Sigmoid colon (tissue), 6 donors: ENCODE measurements at regions not wholly inside any gene's neighbourhood (a gene's known extent, or its start where the extent isn't known, plus 50 kb on each side); places are given as distances from the start of the nearest gene placed in this dataset.

Experiments used
- DNase-seq: peaks from one replicate; pipeline ENCODE4 v3.0.0-alpha.2; 2019
- H3K27ac ChIP-seq, 4 donors: fragments of 200-600 bp; sonication (generic); one replicate each; pipeline ENCODE4 v1.5.1; 2016 to 2019; ENCODE audit warnings: mild to moderate bottlenecking in 1 of 4
- H3K27me3 ChIP-seq, 3 donors: fragments of 200-600 bp; sonication (generic); one replicate each; pipeline ENCODE4 v1.5.1; 2019; ENCODE audit warnings: mild to moderate bottlenecking in 1 of 3
- H3K36me3 ChIP-seq, 4 donors: fragments of 200-600 bp; sonication (generic); one replicate each; pipeline ENCODE4 v1.5.1; 2016 to 2019
- H3K4me1 ChIP-seq, 4 donors: fragments of 200-600 bp; sonication (generic); one replicate each; pipeline ENCODE4 v1.5.1; 2017 to 2019
- H3K4me3 ChIP-seq, 4 donors: fragments of 200-600 bp; sonication (generic); one replicate each; pipeline ENCODE4 v1.5.1; 2017 to 2019; ENCODE audit warnings: mild to moderate bottlenecking in 2 of 4, moderate library complexity in 1 of 4
- H3K9me3 ChIP-seq, 4 donors: fragments of 200-600 bp in 3 of 4; sonication (generic) in 3 of 4; one replicate each; pipeline versions ENCODE4 v1.5.1 to v1.6.1; 2013 to 2019
- EP300 ChIP-seq, 4 donors: sonication (generic); formaldehyde crosslinking; IDR thresholded peaks; one replicate each; pipeline ENCODE4 v1.6.1; 2017; ENCODE audit warnings: antibody characterized with exemption in 4 of 4
- POLR2A ChIP-seq, 2 donors: fragments of 450-650 bp; IDR thresholded peaks; one replicate each; pipeline ENCODE4 v1.6.1; 2016; ENCODE audit warnings: antibody characterized with exemption in 2 of 2, mild to moderate bottlenecking in 2 of 2, moderate library complexity in 2 of 2
- POLR2AphosphoS5 ChIP-seq, 4 donors: sonication (generic); formaldehyde crosslinking; IDR thresholded peaks; one replicate each; pipeline ENCODE4 v1.6.1; 2017; ENCODE audit warnings: antibody characterized with exemption in 4 of 4
- WGBS, 2 donors: extraction: QIAGEN DNeasy Blood & Tissue Kit; methylation state at CpG; one replicate each; pipeline ENCODE4 v1.1.7; 2013; 5-methylcytosine and 5-hydroxymethylcytosine counted together
- intact Hi-C: fragments of 100-400 bp; cut with DNase I; formaldehyde crosslinking; loops from one replicate; pipeline ENCODE4 v1.15.1; 2023
- TF ChIP-seq, protein P1 (sequence below), 4 experiments: fragments of 450-650 bp in 3 of 4; fragments of 200-600 bp in 1 of 4; IDR thresholded peaks; one replicate each; pipeline ENCODE4 v1.5.1; 2016 to 2019; ENCODE audit warnings: antibody characterized with exemption in 4 of 4, mild to moderate bottlenecking in 3 of 4, moderate library complexity in 2 of 4
- donor health status: healthy with polysubstance abuse.
- donor health status: healthy.

GRCh38 chr6:9927275-9927674 lies 487.6 kb downstream of the TFAP2A start:
- WGBS, 2 donors, result 90 to 92% methylated on average over 1 of the region's 1 CpG
- TF ChIP-seq, protein P1, sequence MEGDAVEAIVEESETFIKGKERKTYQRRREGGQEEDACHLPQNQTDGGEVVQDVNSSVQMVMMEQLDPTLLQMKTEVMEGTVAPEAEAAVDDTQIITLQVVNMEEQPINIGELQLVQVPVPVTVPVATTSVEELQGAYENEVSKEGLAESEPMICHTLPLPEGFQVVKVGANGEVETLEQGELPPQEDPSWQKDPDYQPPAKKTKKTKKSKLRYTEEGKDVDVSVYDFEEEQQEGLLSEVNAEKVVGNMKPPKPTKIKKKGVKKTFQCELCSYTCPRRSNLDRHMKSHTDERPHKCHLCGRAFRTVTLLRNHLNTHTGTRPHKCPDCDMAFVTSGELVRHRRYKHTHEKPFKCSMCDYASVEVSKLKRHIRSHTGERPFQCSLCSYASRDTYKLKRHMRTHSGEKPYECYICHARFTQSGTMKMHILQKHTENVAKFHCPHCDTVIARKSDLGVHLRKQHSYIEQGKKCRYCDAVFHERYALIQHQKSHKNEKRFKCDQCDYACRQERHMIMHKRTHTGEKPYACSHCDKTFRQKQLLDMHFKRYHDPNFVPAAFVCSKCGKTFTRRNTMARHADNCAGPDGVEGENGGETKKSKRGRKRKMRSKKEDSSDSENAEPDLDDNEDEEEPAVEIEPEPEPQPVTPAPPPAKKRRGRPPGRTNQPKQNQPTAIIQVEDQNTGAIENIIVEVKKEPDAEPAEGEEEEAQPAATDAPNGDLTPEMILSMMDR (IDR thresholded peaks at IDR 0.05), result no peak
- TF ChIP-seq EP300 (IDR thresholded peaks at IDR 0.05), result no peak
- no peak for TF ChIP-seq POLR2A (IDR thresholded peaks at IDR 0.05)
- TF ChIP-seq POLR2AphosphoS5 (IDR thresholded peaks at IDR 0.05), result no peak

DNA sequence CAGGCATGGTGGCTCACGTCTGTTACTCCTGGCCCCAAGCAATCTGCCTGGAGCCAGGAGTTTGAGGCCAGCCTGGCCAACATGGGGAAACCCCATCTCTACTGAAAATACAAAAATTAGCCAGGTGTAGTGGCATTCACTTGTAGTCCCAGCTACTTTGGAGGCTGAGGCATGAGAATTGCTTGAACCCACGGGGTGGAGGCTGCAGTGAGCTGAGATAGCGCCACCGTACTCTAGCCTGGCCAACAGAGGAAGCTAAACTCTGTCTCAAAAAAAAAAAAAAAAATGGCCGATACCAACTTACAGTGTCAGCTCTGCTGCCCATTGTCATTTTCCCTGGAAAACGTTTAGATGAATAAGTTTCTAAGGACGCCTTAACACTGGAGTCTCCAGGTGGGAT lies 489.9 kb downstream of the TFAP2A start:
- Histone ChIP-seq H3K27ac (no peak overlapping the region), H3K4me3 (no peak overlapping the region), H3K27me3 (no peaks in the 10 kb centered on the region), H3K36me3 (no peaks in the 10 kb centered on the region), H3K4me1 (no peaks in the 10 kb centered on the region), H3K9me3 (peaks cover 0 to 2% (median 0%) of the 10 kb centered on the region in 4 donors)
- WGBS, 2 donors, result 69 to 81% methylated on average over 7 of the region's 7 CpGs
- DNase-seq, result no peak
- TF ChIP-seq POLR2AphosphoS5 (IDR thresholded peaks at IDR 0.05) (no peak), EP300 (IDR thresholded peaks at IDR 0.05) (no peak), POLR2A (IDR thresholded peaks at IDR 0.05) (no peak)
- TF ChIP-seq, protein P1 (IDR thresholded peaks at IDR 0.05), result no peak
- intact Hi-C loops, result no loop called here

More at GRCh38 chr6:9927275-9927674, 487.6 kb downstream of the TFAP2A start:
- Histone ChIP-seq H3K36me3 (no peaks in the 10 kb centered on the region), H3K27me3 (no peaks in the 10 kb centered on the region), H3K9me3 (peaks cover 0 to 4% (median 0%) of the 10 kb centered on the region in 4 donors), H3K4me1 (no peaks in the 10 kb centered on the region), H3K27ac (no peak overlapping the region), H3K4me3 (no peak overlapping the region)
- no peak for DNase-seq
- intact Hi-C loops, result no loop called here

- H3K27ac ChIP-seq, result no peak overlapping the region
- no peaks in the 10 kb centered on the region for H3K27me3 ChIP-seq
- no peaks in the 10 kb centered on the region for H3K4me1 ChIP-seq
- TF ChIP-seq POLR2A (IDR thresholded peaks at IDR 0.05), result no peak
- TF ChIP-seq EP300 (IDR thresholded peaks at IDR 0.05), result no peak
- TF ChIP-seq, protein P1 (IDR thresholded peaks at IDR 0.05), result no peak
- no peak for TF ChIP-seq POLR2AphosphoS5 (IDR thresholded peaks at IDR 0.05)
- intact Hi-C loops, result no loop called here
- H3K4me3 ChIP-seq, result no peak overlapping the region
- 70 to 87% methylated on average over 3 of the region's 3 CpGs for WGBS, 2 donors
- no peaks in the 10 kb centered on the region for H3K36me3 ChIP-seq
- H3K9me3 ChIP-seq, result no peaks in the 10 kb centered on the region
- no peak for DNase-seq
Measured at GRCh38 chr6:9921366-9921765, 493.5 kb downstream of the TFAP2A start.

GRCh38 chr6:9914951-9915350 lies 499.9 kb downstream of the TFAP2A start:
- H3K4me1 ChIP-seq, result no peaks in the 10 kb centered on the region
- 87 to 89% methylated on average over 5 of the region's 5 CpGs for WGBS, 2 donors
- no peak for DNase-seq
- H3K27ac ChIP-seq, result no peak overlapping the region
- no peaks in the 10 kb centered on the region for H3K9me3 ChIP-seq
- no peaks in the 10 kb centered on the region for H3K27me3 ChIP-seq
- intact Hi-C loops, result no loop called here
- TF ChIP-seq POLR2AphosphoS5 (IDR thresholded peaks at IDR 0.05), result no peak
- TF ChIP-seq, protein P1 (IDR thresholded peaks at IDR 0.05), result no peak
- no peak for TF ChIP-seq EP300 (IDR thresholded peaks at IDR 0.05)
- TF ChIP-seq POLR2A (IDR thresholded peaks at IDR 0.05), result no peak
- H3K4me3 ChIP-seq, result no peak overlapping the region
- no peaks in the 10 kb centered on the region for H3K36me3 ChIP-seq

- Histone ChIP-seq H3K36me3 (no peaks in the 10 kb centered on the region), H3K9me3 (no peaks in the 10 kb centered on the region), H3K27me3 (no peaks in the 10 kb centered on the region), H3K4me1 (no peaks in the 10 kb centered on the region), H3K27ac (no peak overlapping the region), H3K4me3 (no peak overlapping the region)
- TF ChIP-seq, protein P1 (IDR thresholded peaks at IDR 0.05), result no peak
- TF ChIP-seq EP300 (IDR thresholded peaks at IDR 0.05) (no peak), POLR2AphosphoS5 (IDR thresholded peaks at IDR 0.05) (no peak), POLR2A (IDR thresholded peaks at IDR 0.05) (no peak)
- DNase-seq, result no peak
- intact Hi-C loops, result no loop called here
- WGBS, 2 donors, result 82 to 87% methylated on average over 1 of the region's 1 CpG
Measured at GRCh38 chr6:9901376-9901775, 513.5 kb downstream of the TFAP2A start.
